Astrocyte of the spinal cord (primary cell): ENCODE measurements at regions not wholly inside any gene's neighbourhood (a gene's known extent, or its start where the extent isn't known, plus 50 kb on each side); places are given as distances from the start of the nearest gene placed in this dataset.

ENCODE experiments used
- DNase-seq: peaks from one replicate; pipeline ENCODE4 v3.0.0; 2011; ENCODE audit warnings: low read depth, low spot score
- H3K4me3 ChIP-seq: 2 replicates; pipeline ENCODE4 v1.5.1; 2011; ENCODE audit warnings: low read depth, mild to moderate bottlenecking, low read length, moderate library complexity
- CTCF ChIP-seq: IDR thresholded peaks from 2 replicates; pipeline ENCODE4 v1.5.1; 2012; ENCODE audit warnings: low read depth, mild to moderate bottlenecking, low read length, inconsistent platforms
- in situ Hi-C: cut with HindIII; loops from 2 replicates; pipeline ENCODE4 v1.10.0; 2017; ENCODE audit warnings: low sequenced_read_pairs

DNA sequence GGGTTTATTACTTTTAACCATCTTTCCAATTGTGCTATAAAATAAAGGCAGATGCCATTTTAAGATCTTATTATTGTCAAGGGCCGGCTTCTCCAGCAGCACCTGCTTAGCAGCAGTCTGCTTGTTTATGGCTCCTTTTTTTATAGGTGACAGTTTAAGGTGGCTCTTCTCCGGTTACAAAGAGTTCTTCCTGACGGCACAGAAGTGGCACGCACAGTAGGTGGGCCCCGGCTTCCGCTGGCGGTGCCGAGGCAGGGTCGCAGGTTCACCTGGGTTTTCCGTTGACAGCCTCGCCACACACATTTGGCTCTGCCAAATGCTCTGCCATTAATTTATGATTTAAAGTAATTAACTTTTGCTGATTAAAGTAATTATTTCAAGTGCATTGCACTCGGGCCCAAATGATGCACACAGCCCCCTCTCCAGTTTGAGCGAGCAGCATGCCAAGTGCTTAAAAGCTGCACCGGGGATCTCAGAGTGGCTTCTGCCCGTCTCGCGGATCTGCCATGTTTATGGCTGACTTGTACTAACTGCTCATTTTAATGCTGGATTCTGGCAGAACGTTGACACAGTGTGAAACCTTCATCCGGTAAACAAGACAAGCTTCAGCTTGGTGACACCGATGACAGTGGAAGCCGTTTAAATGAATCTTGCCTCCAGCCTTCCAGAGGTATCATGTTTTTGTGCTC lies 355.1 kb upstream of the MKI67 start:
- TF ChIP-seq CTCF: no peak
- in situ Hi-C loops: no loop called here
- no peak for DNase-seq
- no peak overlapping the region for H3K4me3 ChIP-seq

GRCh38 chr10:128482052-128482451 lies 355.8 kb upstream of the MKI67 start:
- no peak for DNase-seq
- TF ChIP-seq CTCF: no peak
- in situ Hi-C loops: no loop called here
- no peak overlapping the region for H3K4me3 ChIP-seq

GRCh38 chr10:128483216-128483615 lies 357.0 kb upstream of the MKI67 start:
- in situ Hi-C loops: no loop called here
- H3K4me3 ChIP-seq: no peak overlapping the region
- no peak for DNase-seq
- TF ChIP-seq CTCF: no peak

DNA sequence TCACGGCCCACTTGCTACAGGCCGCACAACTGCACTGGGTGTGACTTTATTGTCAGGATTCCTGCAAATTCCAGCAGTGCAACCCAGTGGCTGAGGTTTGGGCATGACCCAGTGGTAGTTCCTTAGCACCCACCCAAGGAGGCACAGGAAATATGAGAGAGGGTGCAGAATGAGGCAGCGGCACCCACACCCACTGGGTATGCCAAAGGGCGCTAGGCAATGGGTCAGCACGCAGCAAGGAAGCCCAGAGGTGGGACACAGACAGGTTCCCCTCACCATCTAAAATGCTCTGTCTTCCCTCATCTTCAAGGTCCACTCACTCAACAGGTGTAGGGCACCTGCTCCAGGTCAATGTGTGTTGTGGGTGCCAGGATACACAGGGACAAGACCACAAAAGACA lies 357.8 kb upstream of the MKI67 start:
- no peak for TF ChIP-seq CTCF
- H3K4me3 ChIP-seq: no peak overlapping the region
- in situ Hi-C loops: no loop called here
- no peak for DNase-seq

DNA sequence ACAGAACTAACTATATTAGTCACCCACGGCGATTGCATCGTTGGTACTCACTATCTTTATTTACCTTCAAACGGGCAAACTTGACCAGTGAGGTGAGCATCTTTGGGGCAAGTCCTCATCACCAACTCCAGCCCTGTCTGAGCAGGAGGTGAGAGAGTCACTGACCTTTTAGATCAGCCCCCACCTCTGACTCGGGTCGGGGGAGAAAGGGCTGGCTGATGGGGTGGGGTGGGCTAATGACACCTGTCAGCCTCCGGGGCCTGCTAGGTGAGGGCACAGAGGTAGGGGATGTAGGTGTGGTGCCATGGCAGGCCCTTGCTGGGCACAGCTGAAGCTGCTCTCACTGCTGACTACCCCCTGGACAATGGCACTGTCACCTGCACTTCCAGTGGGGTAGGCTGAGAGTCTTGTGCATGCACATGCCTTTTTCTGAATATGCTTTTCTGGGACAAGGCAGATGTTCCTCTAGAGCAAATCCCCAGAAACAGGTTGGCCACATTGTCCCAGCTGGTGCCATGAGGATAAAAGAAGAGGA lies 359.5 kb upstream of the MKI67 start:
- no peak overlapping the region for H3K4me3 ChIP-seq
- in situ Hi-C loops: no loop called here
- no peak for DNase-seq
- TF ChIP-seq CTCF: no peak

DNA sequence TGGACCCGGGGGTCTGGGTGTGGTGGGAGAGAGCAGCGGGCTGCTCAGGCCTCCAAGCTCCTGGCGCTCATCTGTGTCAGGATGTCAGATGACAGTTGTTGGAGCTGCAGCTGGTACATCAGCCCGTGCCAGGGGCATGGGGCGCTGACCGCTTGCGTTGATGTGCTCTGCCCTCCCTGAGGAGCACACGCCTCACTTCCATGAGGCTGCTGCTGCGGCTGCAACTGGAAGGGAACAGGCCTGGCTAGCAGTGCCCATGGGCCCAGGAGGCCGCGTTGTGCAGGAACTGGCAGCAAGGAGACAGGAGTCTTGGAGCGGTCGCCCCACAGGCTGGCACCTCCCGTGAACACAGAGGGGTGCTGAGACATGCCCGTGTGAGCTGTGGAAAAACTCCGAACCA lies 361.3 kb upstream of the MKI67 start:
- TF ChIP-seq CTCF: no peak
- in situ Hi-C loops: no loop called here
- no peak overlapping the region for H3K4me3 ChIP-seq
- no peak for DNase-seq
